ENCODE measurements at regions not wholly inside any gene's neighbourhood (a gene's known extent, or its start where the extent isn't known, plus 50 kb on each side); places are given as distances from the start of the nearest gene placed in this dataset.
"Not testable (repeated sequence)": the region's sequence is repeated elsewhere in the genome, so short reads cannot be mapped to it uniquely, and the experiment has no call there.

DNA sequence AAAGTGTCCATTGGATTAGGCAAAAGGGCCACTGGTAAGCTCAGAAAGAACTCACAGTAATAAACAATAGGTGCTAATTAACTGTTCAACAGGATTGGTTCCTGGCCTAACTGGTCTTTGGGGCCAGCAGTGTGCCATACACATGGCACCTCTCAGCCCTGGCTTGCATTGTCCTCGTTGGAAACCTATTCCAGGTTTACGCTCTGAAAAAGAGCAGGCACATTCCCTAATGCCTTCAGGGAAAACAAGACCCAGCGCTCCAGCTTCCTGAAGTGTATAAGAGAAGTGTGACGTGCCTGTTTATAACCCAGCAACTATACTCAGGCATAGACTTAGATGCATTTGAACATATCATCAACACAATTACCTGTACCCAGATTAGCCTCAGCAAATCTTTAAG, 51.9 kb upstream of the RBM47 start:
- no peak for DNase-seq

- no peak for DNase-seq
These were observed 52.8 kb upstream of the RBM47 start for GRCh38 chr4:40682290-40683101.

DNA sequence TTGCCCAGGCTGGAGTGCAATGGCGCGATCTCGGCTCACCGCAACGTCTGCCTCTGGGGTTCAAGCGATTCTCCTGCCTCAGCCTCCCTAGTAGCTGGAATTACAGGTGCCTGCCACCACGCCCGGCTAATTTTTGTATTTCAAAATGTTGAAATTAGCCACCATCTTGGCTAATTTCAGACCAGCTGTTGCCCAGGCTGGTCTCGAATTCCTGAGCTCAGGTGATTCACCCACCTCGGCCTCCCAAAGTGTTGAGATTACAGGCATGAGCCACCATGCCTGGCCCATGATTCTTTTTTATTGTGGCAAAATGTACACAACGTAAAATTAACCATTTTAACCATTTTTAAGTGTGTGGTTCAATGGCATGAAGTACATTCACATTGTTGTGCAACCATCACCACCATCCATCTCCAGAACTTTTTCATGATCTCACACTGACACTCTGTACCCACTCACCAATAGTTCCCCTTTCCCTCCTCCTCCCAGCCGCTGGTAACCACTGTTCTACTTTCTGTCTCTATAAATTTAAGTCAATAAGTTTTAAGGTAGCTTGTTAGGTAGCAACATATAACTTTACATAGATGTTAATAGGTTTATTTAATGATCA, 54.0 kb upstream of the RBM47 start:
- DNase-seq = not testable (repeated sequence)

DNA sequence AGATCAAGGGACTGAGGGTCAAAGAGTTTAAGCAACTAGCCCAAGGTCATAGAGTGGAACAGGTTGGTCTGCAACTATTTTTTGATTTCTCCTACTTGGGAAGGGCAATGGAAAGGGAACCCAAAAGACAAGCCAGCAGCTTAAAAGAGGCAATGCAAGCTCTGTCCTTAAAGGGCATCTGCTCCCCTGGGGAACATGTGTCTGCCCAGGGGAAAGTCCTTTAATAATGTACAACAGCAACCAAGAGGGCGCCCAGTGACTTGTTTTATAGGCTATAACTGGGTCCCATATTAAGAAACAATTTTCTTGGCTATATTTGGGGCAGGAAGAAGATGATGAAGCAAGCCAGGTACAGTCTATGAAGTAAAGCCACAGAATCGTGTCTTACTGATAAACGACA, 54.7 kb upstream of the RBM47 start:
- no peak for DNase-seq

- peak; percentile 85 for DNase-seq
These were observed 55.6 kb upstream of the RBM47 start for GRCh38 chr4:40685300-40685699.

DNA sequence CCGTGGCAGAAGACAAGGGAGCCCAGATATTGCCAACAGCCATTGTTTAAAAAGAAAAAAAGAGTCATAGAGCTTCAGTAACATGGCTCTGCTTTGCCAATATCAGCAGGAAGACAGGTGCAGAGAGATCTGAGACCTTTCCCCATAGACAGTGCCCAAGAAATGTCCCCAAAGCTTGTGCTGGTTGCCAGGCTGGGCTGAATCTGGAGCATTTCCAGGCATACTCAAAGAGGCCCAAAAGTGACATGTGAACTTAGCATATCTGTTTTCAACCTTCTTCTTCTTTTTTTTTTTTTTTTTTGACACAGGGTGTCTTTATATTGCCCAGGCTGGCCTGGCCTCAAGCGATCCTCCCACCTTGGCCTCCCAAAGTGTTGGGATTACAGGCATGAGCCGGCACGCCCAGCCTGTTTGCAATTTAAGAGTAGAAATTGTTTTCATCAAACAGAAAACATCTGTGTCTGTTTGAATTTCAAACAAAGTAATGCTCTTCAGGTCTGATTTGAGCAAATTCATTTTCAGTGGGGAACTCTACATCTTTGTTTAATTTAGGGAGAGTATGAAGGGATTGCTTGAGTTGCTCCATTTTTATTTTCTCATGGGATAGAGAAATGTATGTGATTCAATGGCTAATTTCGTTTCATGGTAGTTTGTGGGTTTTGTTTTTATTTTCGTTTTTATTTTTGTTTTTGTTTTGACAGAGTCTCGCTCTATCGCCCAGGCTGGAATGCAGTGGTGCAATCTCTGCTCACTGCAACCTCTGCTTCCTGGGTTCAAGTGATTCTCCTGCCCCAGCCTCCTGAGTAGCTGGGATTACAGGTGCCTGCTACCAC, 56.6 kb upstream of the RBM47 start:
- DNase-seq = no peak

DNA sequence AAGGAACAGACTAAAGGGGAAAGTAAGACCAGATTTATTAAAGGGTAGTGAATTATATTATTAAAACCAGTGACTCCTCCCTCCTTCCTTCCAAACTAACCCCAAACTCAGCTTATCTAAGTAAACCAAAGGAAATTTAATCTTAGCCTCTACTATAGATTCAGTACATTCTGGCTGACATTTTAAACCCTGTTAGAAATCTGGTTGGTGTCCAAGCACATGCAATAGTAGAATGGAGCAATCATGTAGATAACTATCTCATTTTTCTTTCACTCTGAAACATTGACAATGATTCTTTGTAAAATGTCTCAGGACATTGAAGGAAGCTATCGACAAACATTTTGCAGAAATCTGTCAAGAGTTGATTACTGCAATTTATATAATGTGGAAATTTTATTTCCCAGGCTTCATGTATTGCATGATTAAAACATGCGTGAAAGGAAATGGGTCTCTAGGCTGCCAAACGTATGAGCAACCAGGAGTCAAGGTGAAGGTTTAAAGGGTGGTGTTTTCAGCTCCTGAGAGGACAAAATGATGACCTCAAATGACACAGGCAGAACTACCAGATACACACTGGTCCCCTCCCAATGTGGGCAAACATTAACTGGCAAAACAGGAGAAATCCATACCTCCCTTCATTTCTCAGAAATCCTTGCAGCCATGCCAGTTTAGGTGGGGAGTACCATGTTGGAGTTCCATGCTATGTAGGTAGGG, 58.2 kb upstream of the RBM47 start:
- no peak for DNase-seq

- DNase-seq = no peak
These were observed 58.9 kb upstream of the RBM47 start for GRCh38 chr4:40688446-40689095.

- DNase-seq = no peak
These were observed 55.8 kb upstream of the NSUN7 start for GRCh38 chr4:40693946-40694345.

GRCh38 chr4:40697476-40697875, 52.3 kb upstream of the NSUN7 start:
- DNase-seq = not testable (repeated sequence)

GRCh38 chr4:40698733-40699132, 51.0 kb upstream of the NSUN7 start:
- DNase-seq = no peak

DNA sequence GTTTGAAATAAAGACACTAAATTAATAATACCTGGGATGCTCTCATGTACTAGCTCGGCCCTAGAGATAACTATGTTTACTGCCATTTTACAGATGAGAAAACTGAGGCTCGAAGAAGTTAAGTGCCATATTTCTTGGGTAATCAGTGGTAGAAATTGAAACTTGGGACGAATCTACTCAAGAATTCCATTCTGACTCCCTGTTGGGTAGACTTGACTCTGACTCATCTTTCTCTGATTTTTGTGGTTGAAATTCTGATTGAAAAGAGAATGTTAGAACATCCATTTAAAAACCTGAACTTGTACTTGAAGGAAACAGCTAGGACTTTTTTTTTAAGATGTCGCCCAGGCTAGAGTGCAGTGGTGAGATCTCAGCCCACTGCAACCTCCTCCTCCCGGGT, 50.1 kb upstream of the NSUN7 start:
- DNase-seq = peak; percentile 83

Data from fibroblast of skin of scalp (primary cell).